GM18861 (cell line): ENCODE measurements at regions not wholly inside any gene's neighbourhood (a gene's known extent, or its start where the extent isn't known, plus 50 kb on each side); places are given as distances from the start of the nearest gene placed in this dataset.

ENCODE experiments used
- ATAC-seq: cut with Tn5 transposase; IDR thresholded peaks from one replicate; pipeline ENCODE4 v1.9.1; 2021; ENCODE audit not compliant: unreplicated experiment

DNA sequence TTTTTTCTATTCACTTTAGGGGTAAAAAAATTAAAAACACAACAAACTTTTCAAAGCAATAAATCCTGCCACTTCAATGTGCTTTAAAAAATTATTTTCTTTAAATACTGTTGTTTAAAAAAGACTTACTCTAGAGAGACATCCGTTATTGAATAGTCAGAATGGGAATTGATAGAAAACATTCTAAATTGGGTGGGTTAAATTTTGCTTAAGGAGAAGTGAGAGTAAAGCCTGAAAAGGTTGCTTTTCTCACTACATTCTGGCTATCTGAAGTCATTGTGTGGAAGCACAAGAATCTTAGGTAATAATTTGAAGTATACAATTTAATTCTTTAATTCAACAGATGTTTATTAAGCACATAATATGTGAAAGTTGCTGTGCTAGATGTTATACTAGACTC, 509.3 kb downstream of the NR2F1-AS1 start:
- ATAC-seq = no peak

DNA sequence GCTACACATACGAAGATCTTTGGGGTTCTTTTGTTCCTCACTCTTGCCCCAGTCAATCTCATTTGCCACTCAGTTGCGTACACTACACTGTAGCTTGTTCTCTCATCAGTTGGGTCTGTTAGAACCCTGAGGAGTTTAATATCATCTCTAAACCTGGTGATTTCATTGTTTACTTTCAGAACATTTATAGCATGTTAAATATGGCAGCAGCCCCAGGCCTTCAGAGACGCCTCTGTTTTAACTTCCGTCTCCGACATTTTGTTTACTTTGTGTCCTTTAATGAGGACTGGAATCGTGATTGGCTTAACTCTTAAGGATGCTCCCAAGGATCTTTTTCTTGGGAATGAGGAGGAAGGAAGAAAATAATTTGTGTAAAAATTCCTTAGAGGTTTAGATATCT, 510.1 kb downstream of the NR2F1-AS1 start:
- no peak for ATAC-seq

DNA sequence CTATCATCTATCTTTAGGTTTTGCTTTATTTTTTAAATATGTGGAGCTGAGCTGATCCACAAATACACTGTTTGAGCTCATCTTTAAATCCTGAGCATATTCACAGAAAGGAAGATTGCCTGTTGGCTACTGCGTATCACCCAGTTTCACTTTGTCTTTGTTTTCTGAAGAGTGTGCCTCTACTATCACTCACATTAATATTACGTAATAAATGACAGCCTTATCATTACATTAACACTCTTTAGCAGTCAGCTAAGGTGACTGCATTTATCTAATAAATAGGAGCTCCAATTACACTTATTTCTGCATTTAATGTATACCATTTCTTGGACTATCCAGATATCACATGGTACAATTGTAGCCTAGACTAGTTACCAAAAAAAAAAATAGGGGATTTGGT, 511.7 kb downstream of the NR2F1-AS1 start:
- ATAC-seq = no peak

DNA sequence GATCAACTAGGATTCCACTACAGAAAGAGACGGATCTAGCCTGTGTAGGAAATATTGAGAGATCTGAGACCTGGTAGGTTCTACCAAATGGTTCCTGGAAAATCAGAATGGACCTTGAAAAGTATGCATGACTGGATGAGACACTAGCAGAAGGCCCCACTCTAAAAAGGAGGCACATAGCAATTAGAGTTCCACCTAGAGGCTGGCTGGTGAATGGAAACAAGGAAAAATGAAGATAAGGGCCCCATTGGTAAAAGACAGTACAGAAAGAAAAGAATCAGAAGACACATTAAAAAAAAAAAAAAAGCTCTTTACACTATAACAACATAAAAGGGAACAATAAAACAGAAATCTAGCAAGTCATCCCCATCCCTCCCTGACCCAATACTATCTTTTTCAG, 518.5 kb downstream of the NR2F1-AS1 start:
- peak; percentile 56 for ATAC-seq

DNA sequence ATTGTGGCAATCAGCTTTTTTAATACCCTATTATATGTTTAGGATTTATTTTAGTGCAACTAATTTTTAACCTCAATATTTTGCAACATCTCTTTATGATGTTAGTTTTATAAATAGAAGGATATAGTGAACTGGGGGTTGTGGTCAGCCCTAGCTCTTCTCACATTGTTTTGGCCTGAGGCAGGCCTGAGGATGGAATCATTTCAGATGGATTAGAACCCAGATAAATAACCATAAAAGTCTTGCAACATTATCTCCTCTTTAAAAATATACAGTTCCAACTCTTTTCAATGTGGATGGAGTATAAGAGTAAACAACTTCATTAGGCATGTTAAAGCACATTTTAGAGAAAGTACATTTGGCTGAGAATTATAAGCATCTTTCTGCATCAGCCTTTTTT, 522.7 kb downstream of the NR2F1-AS1 start:
- ATAC-seq = no peak

DNA sequence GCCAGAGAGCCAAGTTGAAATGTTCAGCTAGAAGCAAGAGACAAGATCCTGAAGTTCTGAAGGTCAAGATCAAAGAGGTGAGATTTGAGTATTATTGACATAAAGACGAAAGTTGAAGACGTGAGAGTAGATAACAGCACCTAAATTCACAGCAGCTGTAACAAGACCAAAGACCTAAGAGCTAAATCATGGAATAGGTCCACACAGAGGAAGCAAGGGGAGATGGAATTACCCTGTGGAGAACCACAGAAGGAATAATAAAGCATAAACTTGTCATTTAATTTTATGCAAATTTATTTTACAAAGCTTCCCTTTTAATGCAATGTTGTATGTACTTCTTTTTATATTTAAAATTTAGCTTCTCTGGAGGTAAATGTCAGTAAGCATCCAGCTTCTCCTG, 523.7 kb downstream of the NR2F1-AS1 start:
- no peak for ATAC-seq

DNA sequence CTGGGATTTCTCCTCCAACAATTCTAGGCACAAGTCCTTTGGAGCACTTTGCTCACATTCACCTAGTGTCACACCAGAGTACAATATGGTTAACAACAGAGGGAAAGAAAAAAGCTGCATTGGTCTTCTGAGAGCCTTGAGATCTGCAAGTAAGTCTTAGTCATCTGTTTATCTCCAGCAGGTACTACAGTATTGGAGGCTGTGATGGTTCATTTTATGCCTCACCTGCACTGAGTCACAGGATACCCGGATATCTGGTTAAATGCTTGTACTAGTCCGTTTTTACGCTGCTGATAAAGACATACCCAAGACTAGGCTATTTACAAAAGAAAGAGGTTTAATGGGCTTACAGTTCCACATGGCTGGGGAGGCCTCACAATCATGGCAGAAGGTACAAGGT, 525.0 kb downstream of the NR2F1-AS1 start:
- no peak for ATAC-seq

DNA sequence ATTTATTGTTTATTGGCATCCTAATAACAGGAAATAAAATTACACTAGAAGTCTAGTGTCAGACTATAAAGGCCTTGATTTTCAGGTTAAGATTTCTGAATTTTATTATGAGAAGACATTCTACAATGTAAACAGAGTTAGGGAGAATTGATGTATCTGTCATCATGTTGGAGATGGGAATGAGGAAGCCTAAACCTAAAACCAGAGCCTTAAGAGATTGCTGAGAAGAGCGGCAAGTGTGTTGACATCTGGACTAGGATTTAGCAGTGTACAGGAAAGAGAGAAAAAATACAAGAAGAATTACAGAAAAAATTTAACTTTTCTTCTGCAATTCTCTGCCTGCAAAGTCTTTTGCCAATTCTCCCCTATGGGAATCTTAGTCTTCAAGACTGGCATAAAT, 525.5 kb downstream of the NR2F1-AS1 start:
- no peak for ATAC-seq

DNA sequence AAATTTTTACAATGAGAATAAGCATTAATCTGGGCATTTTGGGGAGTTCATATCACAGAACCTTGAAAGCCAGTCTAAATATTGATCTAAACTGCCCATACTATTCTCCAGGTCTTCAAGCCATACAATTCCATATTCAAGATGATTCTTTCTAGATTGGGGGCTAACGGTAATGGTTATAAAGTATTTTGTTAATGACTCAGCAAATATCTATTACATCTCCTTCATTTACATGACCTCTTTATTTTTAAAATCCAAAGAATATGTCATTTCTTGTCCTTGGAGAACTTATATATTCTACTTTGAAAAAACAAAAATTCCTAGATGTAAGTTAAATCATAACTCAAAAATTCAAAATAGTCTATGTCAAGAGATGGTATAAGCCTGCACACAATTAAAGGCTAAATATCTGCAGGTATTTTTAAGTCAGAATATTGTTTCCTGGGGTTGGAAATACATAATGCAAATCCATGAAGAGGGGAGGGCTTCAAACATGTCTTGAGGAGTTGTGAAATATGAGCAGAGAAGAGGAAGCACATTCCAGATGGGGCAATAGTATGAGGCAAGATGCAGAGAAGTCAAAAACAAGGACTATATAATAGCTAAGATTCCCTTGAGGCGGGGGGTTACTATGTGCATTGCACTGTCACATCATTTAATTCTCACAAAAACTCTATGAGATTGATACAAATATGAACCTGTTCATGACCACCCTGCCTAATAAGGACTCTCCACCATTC, 526.4 kb downstream of the NR2F1-AS1 start:
- ATAC-seq = no peak

DNA sequence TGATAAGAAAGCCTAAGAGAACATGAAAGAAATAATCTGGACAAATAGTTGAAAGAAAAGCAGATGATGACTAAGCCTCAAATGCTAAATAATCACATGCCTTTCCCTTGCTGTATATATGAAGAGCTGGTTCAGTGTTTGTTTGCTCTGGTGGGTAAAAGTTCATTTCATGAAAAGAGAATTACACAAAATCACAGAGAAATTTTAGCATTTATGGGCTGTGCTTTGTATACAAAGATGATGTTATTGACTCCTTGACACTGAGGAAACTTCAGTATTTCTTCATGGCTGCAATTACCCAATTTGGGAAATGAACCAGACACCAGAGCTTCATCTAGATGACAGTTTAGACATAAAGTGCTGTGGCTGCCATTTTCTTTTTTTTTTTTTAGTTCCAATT, 527.2 kb downstream of the NR2F1-AS1 start:
- no peak for ATAC-seq

DNA sequence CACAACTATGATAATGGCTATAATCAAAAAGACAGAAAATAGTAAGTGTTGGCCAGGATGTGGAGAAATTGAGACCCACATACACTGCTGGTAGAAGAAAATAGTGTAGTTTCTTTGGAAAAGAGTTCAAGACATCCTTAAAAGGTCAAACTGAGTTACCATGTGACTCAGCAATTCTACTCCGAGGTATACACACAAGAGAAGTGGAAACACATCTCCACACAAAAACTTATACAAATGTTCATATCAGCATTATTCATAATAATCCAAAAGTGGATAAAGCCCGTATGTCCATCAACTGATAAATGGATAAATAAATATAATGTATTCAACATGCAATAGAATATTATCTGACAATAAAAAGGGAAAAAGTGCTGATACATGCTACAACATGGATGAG, 532.2 kb downstream of the NR2F1-AS1 start:
- no peak for ATAC-seq

DNA sequence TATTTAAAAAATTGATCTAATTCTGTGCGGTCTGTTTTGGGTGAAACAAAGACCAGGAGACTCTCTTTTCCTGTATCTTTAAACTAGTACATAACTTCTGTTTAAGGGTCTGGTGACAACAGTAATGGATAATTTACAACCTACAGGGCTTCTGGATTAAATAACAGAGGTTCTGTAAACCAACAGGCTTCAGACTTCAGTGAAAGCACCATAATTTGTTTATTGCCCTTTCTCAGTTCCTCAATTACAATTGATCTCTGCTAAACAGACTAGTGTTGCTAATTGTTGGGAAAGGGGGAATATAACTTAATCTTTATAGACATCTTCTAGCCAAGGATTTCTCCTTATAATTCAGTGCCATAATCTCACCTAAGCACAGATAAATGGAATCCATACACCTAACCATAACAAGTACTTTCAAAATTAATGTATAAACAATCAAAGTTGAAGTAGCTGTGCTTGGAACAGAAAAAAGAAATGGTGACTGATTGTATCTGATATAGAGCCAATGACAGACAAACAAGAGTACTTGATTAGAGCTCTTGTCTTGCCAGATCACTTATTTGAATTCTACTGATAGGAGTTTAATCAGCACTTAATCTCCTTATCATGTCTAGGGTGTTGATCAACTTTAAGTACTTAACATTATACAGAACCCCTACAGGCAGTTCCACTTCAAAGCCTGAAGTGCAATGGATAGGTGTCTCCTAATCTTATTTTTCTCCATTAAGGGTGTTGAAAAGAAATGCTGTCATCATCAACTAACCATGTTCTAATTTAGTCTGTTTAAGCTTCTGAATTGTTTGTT, 536.0 kb downstream of the NR2F1-AS1 start:
- no peak for ATAC-seq

DNA sequence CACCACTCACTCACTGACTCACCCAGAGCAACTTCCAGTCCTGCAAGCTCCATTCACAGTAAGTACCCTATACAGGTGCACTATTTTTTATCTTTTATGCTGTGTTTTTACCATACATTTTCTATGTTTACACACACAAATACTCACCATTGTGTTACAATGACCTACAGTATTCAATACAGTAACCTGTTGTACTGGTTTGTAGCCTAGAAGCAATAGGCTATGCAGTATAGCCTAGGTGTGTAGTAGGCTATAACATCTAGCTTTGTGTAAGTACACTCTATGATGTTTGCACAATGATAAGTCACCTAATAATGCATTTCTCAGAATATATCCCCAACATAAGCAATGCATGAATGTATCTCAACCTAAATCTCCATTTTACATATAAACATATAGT, 541.1 kb downstream of the NR2F1-AS1 start:
- ATAC-seq = no peak

DNA sequence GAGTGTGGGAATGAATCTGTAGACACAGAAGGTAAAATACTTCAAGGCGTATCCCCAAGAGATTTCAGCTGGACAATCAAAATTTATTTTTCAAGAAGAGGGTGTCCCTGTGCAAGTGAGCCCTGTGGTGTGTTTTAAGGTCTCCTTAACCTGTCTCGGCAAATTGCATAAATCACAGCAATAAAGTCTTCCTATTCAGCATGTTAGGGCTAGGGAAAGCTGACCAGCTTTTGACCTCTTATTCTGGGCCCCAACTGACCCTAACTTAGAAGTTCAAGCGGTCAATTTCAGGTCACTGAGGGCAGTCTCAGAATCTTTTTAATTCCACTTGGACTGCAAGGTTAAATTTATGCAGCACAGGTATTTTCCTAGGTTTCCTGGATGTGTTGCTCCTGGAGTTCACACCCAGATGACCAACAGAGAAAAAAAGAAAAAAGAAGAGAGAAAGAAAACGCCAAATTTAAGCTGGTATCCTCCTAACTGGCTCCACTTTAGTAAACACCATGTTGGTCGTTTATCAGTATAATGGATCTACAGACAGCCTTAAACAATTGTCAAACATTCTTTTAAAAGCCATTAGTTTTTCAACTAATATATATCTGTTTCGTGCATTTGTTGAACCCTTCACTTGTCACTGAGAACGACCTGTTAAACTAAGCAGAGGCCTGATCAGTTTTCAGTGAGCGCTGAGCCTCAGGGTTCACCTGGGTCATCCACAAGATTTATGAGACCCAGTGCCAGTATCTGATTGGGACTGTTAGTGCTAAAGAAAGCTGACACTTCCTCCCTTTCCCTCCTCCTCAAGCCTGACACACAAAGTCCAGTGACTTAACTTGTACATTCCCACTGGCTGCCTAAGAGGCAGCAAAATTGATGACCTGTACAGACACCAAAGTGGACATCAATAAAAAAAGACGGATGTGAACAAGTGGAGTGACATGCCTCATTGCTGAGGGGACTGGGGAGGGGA, 546.1 kb downstream of the NR2F1-AS1 start:
- no peak for ATAC-seq

DNA sequence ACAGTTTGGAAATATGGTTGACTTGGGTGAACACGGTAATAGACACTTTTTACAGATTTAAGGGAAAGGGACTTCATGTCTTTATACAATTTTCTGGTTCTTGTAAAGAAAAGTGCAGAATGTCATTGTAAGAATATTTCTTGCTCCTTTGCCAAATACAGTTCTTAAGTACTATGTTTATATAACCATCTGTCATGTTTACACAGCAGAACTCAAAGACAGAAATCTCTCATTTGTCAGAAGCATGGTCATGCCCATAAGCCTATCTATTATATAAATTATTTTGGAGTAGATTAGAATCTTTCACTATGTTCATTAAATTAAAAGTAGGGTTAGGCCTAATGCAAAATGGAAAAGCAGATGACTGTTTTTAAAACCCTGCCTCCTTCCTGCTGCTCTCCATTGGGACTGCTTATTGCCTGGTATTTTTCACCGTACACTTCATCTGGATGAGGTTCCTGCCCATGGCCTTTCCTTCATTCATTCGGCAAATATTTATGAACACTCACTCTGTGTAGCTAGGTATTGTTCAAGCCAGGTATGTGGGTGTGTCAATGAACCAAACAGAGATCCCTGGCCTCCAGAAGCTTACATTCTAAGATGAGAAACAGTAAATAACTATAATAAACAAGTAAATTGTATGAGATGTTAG, 558.1 kb downstream of the NR2F1-AS1 start:
- no peak for ATAC-seq

DNA sequence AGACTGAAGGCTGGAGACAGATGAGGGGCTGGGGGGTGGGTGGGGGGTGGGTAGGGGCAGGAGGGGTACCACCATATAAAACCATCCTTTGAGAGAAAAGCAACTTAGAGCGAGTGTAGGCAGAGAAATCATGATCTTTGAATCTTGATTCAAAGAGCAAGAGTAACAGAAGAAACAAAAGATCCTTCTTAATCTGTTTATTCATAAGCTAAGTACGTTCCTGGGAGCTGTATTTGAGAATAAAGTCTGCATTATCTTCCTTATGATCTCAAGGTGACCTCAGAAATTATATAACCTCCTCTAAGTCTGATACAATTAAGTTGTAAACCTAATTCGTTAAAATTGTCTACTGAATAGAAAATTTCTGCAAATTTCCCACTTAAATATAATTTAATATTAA, 558.8 kb downstream of the NR2F1-AS1 start:
- ATAC-seq = no peak

DNA sequence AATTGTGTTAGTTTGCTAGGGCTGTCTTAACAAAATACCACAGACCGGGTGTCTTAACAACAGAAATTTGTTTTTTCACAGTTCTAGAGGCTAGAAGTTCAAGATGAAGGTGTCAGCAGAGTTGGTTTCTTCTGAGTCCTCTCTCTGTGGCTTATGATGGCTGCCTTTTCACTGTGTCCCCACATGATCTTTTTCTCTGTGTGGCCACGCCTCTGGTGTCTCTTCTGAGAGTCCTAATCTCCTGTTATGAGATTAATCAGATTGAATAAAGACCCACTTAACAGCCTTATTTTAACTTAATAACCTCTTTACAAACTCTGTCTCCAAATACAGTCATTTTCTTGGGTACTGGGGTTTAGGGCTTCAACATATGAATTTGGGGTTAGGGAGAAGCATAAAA, 561.1 kb downstream of the NR2F1-AS1 start:
- ATAC-seq = no peak

DNA sequence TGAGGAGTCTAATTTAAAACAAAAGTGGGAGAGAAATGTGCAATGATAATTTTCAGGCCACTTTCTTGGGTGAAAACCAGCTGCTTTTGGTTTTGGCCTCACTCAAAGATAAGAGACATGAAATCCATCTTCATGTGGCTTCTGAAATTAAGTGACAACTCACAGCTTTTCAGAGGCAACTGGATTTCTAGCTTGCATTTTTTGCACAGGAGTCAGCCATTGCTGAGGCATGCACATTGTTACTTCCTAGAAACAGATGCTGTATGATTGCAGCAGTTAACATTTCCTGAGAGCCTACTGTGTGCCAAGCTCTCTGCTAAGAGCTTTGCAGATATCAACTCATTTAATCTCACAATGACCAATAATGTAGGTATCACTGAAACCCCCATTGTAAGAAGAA, 562.6 kb downstream of the NR2F1-AS1 start:
- ATAC-seq = no peak

DNA sequence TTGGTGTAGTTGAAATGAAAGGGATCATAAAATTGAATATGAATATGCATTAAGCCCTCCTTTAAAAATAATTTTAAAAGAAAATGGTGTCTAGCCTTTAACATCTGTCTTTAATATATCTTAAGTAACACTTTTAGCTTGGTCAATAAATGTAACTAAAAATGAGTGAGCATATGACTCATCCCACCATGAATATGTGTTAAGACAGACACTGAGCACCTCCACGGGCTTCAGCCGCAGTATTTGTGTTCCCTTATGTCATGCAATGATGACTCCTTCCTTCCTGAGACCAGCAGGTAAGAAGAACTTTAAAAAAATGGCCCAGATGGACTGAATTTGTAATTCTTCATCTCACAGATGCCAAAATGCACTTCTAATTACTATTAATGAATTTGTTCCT, 563.2 kb downstream of the NR2F1-AS1 start:
- ATAC-seq = no peak

DNA sequence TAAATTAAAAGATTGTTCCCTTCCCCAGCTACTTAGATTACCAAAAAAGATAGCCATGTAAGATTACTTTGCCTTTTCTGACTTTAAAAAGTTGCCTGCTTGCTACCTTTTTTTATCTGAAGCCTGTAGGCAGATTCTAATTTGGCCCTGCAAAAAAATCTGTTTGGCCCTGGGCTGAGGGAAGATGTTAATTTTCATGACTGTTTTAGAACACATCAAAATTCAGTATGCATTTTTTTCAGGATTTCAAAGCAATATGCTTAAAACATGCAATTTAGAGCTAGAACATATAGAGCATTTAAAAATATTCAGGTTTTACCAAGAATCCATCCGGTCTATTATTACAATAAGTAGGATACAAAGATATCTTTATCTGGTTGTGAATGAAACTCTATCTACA, 563.6 kb downstream of the NR2F1-AS1 start:
- ATAC-seq = no peak

DNA sequence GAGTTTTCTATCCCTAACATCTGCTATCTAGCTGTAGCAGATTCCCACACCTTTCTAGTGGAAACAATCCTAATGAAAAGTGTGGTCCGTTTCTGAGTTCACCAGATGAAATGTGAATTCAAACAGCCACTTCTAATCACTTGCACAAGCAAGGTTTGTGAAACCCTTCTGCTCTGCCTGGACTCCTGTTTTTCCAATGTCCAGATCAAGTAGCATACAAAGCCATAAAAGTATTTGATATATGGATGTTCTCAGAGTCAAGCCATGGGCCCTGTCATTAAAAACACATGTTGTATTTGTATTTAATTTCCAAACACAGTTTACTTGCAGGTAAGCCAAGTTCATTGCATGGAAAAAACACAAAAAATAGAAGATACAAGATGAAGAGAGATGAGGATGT, 570.4 kb downstream of the NR2F1-AS1 start:
- no peak for ATAC-seq
